ENCODE measurements at regions not wholly inside any gene's neighbourhood (a gene's known extent, or its start where the extent isn't known, plus 50 kb on each side); places are given as distances from the start of the nearest gene placed in this dataset.
"Not testable (repeated sequence)": the region's sequence is repeated elsewhere in the genome, so short reads cannot be mapped to it uniquely, and the experiment has no call there.

DNA sequence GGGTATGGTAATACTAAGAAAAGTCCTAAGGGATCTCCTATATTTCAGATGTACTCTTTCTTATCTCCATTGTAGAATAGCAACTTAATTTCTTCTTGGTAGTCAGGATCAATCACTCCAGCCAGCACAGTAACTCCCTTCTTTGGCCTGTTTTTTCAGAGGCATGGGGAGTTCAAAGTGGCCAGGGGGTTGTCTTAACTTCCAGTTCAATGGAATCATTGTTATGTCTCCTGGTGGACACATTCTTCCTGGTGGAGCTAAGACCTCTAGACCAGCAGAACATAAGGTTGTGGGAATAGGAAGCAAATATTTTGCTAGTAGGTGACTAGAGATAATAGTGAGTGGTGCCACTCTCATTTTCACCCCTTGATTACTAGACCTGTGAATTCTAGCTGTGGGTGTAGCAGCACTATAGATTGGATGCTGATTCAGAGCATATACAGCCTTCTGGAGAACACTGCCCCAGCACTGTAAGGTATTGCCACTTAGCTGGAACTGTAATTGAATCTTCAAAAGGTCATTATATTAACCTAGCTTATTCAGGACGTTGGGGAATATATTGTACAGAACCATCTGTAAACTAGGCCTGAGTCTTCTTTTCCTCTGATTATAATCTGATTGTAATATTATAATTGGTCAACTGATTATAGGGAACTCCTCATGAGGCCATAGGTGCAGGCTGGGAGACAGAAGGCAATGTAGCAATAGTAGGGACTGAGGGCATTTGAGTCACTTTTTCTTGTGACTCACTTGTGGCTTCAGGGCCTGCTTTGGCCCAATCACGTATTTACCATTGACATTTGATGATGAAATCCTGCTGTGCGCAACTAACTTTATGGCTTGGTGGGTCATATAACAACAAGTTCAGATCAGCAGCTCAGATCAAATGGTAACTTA is 60.2 kb upstream of the ATP2B1 start:
- intact Hi-C loops (cut with DNase I), result loop anchor here (10.0 kb wide), 1 partner anchor 106 kb away; no protein-coding TSS in a partner anchor
- no peak for DNase-seq

DNA sequence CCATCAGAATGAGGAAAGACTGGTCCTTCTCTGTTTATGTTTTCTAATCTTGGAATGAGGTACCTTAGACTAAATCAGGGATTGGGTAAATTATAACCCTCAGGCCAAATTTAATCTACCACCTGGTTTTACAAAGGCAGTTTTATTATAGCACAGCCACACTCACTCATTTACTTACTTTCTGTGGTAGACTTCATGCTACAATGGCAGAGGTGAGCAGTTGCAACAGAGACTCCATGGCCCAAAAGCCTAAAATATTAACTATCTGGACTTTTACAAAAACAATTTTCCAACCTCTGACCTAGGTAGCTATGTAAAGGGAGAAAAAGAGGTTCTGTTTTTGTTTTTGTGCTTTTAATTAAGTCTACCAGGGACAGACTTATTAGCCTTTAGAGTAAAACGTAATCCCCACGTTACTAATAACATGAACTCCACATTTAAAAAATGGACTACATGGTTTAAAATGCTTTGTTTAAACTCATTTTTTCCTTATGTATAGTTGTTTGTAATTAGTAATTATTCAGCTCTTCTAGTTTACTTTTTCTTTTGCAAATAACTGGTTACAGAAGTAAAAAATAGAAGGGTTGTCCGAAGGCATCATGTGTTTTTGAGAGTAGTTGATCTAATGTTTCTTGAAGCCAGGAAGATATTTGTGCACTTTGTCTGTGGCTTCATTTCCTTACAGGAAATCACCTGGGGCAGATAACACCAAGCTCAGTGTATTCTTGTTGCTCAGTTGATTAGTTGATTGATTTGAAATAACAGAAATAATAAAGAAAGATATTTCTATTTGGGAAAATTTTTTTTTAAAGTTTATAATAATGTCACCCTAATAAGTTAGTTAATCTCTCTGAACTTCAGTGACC is 57.6 kb upstream of the ATP2B1 start:
- ATAC-seq (ENCODE audit: poor library complexity) (no peak), DNase-seq (no peak)

More for the DNA sequence above, 60.2 kb upstream of the ATP2B1 start:
- no peak for ATAC-seq (ENCODE audit: poor library complexity)

DNA sequence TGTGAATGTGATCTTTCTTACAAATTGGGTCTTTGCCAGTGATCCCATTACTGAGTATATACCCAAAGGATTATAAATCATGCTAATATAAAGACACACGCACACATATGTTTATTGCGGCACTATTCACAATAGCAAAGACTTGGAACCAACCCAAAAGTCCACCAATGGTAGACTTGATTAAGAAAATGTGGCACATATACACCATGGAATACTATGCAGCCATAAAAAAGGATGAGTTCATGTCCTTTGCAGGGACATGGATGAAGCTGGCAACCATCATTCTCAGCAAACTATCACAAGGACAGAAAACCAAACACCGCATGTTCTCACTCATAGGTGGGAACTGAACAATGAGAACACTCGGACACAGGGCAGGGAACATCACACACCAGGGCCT is 55.5 kb upstream of the ATP2B1 start:
- intact Hi-C loops (cut with DNase I), result loop anchor here (10.0 kb wide), 1 partner anchor 111 kb away; no protein-coding TSS in a partner anchor
- not testable (repeated sequence) for ATAC-seq (ENCODE audit: poor library complexity)

More for the DNA sequence above, 57.6 kb upstream of the ATP2B1 start:
- intact Hi-C loops (cut with DNase I), result loop anchor here (10.0 kb wide), 1 partner anchor 109 kb away; no protein-coding TSS in a partner anchor

DNA sequence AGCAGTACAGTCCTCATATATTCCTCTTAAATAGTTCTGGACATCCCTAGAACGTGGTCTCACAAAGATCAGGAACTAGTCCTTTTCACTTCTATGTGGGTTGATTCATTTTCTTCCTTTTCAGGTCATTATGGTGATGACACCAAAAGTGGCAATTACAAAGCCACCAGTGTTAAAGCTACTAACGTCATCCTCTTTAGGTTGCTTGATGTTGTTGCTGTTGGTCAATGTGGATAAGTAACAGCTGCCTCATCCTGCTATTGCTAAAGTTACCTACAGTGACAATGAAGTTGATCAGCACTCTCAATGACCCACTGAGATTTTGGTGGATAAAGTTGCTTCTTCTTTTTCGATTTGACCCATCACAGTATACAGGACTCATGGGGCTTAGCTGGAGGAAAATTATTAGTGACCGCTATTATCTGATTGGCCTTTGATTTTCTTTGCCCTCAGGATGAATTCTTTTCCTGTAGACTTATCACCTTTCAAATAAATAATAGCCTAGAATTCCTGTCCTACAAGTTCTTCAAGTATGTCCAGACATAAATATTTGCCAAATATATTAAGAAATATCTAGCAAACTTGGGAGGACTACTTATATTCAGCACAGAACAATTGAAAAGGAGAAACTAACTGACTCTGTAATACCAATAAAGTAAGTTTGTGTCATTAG is 54.0 kb upstream of the ATP2B1 start:
- ATAC-seq (ENCODE audit: poor library complexity) (no peak), DNase-seq (no peak)
- intact Hi-C loops (cut with DNase I), result loop anchor here (10.0 kb wide), 1 partner anchor 112 kb away; no protein-coding TSS in a partner anchor

More for the DNA sequence above, 55.5 kb upstream of the ATP2B1 start:
- DNase-seq, result not testable (repeated sequence)

DNA sequence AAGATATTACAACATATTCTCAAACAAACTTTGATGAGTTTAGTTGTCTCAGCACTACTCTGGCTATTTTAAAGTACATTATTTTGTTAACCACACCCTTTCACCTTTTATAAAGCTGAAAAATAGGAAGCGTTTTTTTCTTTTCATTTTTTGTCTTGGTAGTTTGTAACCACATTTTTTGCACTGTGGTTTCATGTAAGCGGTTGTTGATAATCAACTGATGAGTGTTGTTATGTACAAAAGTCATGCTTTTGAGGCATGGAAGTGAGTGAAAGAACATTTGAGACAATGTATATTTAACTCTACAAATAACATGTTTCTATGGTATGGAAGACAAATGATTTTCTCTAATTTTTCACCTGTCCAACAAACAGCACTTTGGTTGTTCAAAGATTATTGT is 52.1 kb upstream of the ATP2B1 start:
- no peak for ATAC-seq (ENCODE audit: poor library complexity)
- DNase-seq, result no peak
- intact Hi-C loops (cut with DNase I), result loop anchor here (10.0 kb wide), 1 partner anchor 114 kb away; no protein-coding TSS in a partner anchor

All from Right ventricle myocardium superior (tissue), 1 donor.